NCI-H2107 treated with DMSO at 0.1 percent for 48 hours (cell line): ENCODE measurements at regions not wholly inside any gene's neighbourhood (a gene's known extent, or its start where the extent isn't known, plus 50 kb on each side); places are given as distances from the start of the nearest gene placed in this dataset.

Experiments used
- DNase-seq: peaks from one replicate; lab custom pipeline; 2025; ENCODE audit not compliant: unreplicated experiment; lab: John Stamatoyannopoulos, UW

- DNase-seq, result no peak
Measured at GRCh38 chr7:130910949-130911944, 177.2 kb upstream of the KLF14 start.

DNA sequence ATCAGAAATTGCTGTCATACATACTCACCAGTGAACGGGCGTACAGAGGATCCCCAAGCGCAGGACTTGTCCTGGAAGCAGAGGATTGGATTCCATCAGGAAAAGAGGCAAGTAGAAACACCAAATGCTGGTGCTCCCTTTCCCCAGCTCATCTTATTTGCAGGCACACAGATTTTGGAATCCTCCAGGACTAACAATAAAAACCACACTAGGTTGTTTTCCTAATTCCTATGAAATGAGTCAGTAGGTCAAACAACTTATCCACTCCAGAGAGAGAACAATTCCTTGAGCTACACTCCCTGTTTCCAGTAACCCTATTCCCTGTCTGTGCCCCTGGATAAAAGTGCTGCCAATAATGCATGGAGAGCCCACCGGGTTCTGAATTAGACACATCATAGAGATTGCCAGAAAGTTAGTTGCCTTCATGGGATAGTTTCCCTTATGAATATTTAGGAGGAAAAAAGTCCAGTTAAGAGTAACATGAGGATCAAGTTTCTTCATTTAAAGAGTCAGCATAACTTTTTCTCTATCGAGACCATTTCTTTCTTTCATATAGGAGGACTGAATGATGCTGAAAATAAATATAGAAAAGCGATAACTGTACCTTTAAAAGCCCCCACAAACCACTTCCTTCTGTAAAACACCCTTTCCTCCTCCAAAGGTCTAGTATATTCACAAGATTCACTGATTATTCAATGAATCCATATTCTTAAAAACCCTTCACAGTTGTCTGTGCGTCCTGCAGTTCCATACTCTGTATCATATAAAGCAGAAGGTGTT lies 178.3 kb upstream of the KLF14 start:
- no peak for DNase-seq

DNA sequence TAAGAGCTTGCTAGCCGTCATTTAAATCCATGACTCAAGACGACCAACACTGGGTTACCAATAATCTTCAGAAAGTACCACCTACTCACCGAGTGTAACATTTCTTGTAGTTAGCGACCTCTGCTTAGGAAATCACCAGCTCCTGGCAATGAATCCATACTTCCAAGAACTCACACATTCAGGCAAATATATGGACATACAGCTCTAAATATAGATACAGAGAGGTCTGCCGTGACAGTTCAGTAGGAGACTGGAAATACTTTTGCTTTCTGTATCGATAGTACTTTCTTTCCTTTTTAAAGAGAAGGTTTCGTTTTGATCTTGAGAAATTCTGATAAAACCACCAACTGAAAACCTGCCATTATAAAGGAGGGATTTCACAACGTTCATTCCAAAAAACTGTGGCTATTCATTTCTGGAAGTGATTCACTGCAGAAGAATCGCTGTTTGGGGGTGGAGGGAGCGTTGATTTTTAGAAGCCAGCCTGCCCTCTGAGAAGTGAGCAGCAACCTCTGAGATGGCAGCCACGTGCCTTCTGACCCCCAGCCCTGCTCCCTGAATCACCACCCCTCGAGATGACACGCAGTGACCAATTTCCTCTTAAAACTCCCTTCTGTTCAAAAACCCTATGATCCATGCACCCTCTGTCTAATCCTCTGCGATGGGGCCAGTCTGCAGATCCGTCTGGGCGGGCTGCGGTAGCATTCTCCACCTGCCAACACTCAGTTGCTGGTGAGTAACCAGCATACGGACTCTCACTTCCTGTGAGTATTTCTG lies 179.0 kb upstream of the KLF14 start:
- DNase-seq, result peak; percentile 36

DNA sequence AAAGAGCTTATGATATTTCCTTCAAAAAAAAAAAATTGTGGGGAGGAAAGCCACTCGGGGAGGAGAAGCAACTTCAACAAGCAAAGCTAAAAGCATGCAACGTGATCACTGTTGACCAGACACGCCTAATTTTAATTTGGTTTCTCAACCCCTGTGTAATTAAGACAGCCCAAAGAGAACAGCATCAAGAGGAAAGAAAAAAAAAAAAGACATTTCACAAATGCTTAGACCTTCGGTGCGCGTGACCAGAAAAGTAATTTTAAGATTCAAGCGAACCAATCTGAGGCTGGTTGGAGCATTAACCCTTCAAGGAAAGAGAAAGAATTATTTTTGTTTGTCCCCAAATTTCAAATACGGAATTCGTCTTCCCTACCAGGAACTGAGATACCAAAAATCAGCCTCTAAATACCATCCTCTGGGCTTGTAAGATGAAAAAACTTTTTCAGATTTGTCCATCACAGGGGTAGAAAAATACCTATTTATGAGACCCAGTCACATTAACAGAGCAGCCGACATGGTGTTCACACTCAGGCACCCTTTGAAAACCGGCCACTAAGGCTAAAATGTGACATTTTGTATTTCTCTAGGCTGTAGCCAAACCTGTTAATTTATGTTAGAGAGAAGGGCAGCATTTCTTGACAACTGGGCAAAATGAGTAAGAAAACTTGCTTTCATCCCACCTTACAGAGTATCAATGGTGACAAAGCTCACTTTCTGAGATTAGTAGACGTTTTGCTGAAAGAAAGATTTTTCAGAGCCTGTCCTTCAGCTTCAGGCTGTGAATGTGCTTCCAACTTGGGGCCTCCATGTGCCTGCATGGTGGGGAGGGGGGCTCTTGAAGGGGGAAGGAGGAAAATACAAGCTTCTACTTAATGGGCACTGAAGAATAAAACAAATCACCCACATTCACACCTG lies 179.9 kb upstream of the KLF14 start:
- no peak for DNase-seq

GRCh38 chr7:130914554-130915294 lies 180.7 kb upstream of the KLF14 start:
- DNase-seq, result no peak

DNA sequence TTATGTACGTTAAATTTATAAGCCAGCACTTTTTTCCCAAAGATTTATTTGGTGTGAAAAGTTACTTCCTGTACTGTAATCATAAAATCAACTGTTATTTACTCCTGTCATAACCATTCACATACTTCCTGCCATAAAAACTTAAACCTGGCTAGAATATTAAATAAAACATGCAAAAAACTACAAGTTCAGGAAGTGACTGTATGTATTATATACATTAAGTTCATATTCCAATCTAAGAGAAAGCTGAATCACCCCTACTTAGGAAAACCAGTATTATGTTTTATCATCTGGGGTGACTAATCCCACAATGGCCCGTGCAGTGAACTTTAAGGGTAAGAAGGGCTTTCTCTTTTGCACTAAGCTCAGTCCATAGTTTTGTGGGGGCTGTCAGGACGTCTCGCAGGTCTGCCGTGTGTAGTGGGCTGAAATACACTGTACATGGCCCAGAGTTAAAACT lies 183.7 kb upstream of the KLF14 start:
- DNase-seq, result no peak

GRCh38 chr7:130918129-130919052 lies 184.4 kb upstream of the KLF14 start:
- DNase-seq, result no peak

DNA sequence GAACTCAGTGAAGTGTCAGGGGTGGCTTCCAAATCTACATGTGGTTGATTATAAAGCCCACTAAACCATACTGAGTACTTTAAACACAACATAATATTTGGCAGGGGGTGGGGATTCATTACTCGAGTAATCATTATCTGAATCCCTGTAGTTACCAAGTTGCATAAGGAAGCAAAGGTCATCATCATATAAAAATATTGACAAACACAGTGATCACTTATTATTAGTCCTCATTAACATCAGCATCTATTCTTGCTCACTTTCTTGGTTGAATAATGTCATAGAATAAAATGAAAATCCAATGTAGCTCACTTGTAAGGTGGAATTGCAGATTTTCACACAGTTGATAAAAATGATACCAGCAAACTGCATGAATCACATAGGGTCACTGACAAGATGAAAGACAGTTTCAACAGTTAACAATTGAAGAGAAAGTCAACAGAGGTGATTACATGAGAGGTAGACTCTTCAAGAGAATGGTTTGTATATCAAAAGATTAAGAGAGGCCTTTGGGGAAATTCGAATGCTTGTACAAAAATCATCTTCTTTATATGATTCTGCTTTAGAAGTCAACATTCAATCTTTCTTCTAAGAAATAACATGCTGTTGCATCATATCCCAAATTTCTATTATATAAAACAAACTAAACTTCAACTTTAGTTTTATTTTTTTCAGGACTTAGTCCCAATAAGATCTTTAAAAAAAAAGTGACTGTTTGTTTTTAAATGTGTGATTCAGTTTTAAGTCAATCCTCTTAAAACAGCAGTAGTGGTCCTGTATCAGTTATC lies 185.5 kb upstream of the KLF14 start:
- no peak for DNase-seq

DNA sequence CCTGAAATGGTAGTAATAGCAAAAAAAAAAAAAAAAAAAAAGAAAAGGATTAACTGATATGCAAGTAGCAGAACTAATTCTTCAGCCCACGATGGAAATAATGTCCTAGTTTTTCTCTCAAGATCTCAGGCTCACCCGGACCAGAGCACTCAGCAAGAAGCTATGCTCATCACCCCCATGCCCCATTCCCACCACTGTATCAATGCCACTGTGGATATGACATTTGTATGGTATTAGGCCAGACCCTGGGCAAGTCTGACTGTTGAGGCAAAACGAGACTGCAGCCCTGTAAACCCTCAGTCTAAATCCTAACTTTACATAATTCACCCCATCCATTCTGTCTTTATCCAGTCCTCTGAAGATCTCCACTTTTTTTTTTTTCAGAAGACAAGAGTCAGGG lies 186.1 kb upstream of the KLF14 start:
- no peak for DNase-seq

DNA sequence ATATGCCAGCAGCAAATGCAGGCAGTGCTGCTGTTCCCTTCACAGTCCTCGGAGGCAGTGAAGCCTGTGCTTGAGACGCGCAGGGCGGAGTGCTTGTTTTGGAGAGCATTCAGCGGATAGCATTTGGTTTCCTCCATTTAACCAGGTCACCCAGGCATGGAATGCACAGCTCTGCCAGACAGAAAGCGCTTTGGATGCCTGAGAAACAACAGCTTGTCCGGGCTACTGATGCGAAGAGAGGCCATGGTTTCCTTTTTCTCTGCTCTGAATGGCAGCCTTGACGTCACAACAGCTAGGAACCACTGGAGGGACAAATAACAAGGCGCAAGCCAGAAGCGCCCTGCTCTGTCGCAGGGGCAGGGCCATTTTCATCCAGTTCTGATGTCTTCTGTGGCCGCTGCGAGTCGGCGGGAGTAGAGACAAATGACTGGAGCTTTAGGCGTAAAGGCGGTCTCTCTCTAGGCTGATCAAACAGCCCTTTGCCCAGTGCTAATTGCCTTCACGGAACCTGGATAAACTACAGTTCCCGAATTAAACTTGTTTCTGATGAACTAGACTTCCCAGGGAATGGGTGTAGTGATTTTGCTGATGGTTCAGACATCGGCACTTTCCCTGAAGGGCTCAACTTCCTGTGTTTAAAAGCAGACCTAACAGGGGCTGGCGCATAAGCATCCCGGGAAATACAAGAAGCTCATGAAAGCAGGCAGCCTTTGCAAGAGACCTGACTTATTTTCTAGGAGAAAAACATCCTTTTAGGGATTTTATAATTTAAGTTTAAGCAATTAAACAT lies 187.6 kb upstream of the KLF14 start:
- DNase-seq, result peak; percentile 77

DNA sequence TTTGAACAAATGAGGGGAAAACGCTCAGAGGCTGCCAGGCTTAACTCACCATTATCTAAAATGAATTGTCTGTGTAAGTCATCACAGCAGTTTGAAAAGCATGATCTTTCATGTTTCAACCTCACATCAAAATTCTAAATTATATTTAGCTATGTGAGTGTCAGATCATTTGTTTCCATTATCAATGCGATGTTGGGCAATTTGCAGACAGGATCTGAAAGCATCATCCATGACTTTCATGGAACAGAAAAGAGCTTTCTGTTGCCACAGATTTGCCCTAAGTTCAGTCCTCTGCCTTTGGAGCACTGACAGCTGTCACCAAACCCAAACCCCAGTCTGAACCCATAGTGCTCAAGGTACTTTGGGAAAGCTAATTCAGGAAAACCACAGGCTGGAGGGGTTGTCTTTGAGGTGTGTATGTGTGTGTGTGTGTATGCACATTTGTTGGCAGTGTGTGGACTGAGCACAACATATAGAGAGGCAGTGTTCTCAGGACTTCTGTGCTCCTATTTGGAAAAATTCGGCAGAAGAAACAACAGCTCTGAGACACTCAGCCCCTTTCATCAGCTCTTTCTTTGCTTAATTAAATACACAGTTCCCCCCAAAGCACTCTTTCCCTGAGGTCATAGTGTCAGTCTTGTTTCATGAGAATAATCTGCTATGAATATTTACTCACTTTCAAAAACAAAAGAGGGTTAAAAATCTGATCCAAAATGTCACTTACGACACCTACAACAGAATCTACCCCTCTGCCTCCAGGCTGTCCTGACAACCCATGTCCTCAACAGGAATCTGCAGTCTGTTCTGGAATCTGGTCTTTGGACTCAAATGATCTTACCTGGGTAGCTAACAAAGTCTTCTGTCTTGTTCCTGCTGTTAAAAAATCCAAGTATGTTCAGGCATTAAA lies 188.5 kb upstream of the KLF14 start:
- DNase-seq, result no peak

GRCh38 chr7:130923365-130923764 lies 189.4 kb upstream of the KLF14 start:
- DNase-seq, result no peak

DNA sequence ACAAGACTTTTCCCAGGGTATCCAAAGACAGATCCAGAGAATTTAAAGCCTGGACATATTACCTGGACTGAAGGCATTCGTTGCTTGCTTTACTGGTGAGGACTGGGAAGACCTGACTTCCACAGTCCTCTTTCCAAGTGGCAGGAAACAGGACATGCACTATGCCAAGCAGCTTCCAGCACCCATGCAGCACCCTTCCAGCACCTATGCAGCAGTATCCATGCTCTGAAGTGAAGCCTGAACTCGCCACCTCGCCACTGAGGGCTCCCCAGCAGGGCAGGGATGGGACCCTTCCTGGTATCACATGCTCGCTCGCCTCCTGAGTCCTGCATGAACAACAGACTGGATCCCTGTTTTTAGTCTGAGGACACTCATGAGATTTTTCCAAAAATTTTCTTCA lies 189.9 kb upstream of the KLF14 start:
- no peak for DNase-seq

GRCh38 chr7:130925136-130925794 lies 191.3 kb upstream of the KLF14 start:
- no peak for DNase-seq

- no peak for DNase-seq
Measured at GRCh38 chr7:130926001-130926691, 192.1 kb upstream of the KLF14 start.
